ENCODE measurements at regions not wholly inside any gene's neighbourhood (a gene's known extent, or its start where the extent isn't known, plus 50 kb on each side); places are given as distances from the start of the nearest gene placed in this dataset.
A peak's percentile ranks its signal among the peaks of the same experiment; 100 is the strongest.

DNA sequence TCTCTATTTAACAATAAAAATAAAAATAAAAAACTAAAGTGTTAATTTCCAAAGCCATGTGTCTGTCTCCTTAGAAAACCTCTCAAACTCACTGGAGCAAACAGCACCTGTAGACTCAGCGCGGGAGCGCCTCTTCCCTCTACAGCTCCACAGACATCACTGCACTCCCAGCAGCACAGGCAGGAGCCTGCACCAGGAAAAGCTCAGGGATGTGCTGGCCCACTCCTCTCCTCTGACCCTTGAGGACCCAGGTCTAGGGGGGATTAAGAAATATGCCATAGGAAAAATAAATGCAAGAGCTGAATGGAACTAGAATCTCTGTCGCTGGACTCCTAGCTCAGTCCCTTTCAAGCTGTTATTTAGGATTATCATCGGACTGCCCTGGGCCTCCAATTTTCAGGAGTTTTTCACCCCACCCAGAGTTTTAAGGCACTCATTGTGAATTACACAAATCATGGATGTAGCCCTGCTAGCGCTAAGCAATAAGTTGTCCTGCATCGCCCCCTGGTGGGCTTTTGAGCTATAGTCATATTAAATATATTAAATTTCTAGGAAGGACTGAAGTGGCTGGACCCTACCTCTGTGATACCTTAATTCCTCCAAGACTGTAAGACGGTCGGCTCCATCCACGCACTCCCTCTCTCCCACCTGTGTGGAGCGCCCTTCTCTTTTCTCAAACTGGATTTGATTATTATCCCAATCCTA is 333.9 kb downstream of the UQCRFS1 start:
- peak; percentile 50 for DNase-seq

DNA sequence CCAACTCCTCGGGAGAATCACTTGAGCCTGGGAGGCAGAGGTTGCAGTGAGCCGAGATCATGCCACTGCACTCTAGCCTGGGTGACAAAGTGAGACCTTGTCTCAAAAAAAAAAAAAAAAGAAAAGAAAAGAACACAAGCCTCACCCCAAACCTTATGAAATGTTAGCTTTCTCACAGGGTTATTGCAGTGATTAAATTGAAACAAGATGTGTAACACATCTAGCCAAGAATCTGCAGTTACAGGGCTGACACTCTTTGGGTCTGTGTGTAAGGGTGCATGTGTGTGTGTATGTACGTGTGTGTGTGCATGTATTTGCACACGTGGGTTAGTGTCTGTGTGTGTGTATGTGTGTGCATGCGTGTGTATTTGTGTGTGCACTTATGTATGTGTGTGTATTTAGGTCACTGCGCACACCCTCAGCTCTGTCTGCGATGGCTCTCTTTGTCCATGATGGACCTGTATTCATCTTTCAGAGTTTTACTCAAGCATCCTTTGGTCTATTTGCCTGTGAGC is 336.3 kb downstream of the UQCRFS1 start:
- no peak for DNase-seq

DNA sequence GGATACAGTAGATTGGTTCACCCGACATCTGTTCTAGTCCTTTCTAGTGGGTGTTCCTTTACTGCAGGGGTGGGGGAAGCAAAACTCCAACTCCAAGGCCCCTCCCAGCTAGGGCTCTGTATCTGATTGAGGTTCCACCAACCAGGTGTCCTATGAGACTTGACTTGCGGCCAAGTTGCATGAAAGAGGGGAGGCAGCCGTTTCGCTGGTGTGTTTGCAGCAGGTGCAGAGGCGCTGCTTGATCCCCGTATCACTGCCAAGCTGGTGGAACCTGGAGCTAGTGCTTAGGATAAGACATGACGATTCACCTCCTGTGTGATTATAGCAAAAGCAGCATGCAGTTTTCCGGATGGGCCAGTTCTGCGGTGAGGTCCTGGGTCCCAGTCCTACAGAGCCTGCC is 338.2 kb downstream of the UQCRFS1 start:
- no peak for DNase-seq

DNA sequence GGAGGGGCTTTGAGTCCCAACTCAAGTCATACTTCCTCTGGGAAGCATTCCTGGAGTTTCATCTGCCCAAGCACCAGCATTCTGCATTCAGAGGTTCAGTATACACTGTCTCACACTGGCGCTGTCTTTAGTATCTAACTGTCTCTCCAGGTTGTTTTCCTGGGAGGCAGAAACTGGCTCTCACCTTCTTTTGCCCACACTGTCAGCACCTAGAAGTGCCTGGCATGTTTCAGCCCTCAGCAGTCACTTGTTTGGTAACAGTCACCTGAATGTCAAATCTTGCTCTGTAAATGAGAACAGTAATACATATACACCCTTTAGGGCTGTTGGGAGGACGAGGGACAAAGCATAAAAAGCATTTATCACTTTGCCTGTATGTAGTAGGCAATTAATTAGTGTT is 339.6 kb downstream of the UQCRFS1 start:
- no peak for DNase-seq

DNA sequence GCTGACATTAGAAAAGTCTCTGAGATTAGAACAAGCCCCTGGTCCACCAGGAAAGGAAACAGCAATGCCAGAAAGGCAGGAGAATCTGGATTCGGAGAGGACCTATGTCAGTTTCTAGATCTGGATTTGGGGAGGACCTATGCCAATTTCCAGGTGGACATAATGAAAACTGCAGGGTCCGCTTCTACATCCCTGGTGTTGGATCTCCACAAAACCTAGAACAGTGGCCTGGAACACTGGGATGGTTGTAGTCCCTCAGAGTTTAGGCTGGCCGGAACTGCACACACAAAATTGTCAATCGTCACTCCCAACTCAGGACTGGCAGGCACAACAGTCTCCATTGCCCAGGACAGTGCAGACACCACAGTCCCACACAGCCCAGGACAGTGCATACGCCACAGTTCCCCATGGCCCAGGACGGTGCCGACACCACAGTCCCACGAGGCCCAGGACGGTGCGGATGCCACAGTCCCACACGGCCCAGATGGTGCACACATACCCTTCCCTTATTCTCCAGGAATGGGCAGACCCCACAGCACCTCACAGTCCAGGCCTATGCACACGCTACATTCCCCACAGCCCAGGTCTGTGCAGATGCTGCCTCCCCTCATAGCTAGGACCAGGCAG is 341.7 kb downstream of the UQCRFS1 start:
- DNase-seq, result no peak

DNA sequence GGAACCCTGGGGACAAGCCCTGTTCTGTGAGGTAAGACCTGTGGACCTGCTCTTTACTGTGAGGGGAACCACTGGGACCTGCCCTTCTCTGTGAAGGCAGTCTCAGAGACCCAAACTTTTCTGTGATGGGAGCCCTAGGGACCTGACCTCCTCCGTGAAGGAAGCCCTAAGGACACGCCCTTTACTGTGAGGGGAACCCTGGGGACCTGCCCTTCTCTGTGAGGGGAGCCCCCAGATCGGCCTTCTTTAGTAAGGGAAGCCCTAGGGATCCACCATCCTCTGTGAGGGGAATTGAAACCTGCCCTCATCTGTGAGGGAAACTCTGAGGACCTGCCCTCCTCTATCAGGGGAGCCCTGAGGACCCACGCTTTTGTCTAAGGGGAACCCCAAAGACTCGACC is 343.5 kb downstream of the UQCRFS1 start:
- DNase-seq, result no peak

DNA sequence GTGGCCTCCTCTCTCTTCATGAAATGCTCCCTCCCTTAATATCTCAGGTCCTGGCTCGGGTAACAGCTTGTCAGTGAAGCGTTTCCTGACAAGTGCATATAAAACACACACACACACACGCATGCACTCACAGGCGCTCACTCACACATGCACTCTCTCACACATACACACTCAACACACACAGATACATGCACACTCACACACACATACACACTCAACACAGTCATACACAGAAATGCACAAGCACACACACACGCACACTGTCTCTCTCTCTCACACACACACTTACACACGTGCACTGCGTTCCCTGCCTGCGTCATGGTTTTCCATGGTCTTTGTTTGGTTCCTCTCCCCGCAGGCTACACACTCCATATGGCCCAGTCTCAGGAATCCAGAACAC is 344.1 kb downstream of the UQCRFS1 start:
- DNase-seq, result no peak

DNA sequence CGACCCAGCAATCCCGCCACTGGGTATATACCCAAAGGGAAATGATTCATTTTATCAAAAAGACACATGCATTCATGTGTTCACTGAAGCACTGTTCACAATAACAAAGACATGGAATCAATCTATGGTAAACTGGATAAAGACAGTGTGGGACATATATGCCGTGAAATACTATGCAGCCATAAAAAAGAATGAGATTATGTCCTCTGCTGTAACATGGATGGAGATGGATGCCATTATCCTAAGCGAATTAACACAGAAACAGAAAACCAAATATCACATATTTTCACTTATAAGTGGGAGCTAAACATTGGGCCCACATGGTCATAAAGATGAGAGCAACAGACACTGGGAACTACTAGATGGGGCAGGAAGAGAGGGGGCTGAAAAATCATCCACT is 345.0 kb downstream of the UQCRFS1 start:
- DNase-seq, result no peak

DNA sequence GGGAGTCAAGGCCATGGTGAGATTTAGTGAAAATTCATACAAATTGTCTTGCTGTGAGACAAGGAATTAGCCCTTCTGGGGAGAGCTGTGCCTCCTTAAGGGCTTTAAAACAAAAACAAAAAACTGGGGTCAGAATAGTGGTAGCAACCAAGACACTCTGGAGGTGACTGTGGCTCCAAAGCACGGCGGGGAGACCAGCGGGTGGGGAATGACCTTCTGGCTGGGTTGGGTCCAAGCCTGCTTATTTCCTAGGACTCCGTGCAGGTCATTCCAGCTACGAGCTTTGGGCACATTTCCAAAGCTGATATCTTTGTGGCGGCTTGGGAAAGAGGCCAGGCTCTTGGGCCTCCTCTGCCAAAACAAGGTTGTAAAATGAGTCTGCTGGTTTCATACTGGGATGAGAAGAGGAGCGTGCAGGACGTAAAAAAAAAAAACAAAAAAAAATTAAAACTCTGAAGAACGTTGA is 348.3 kb downstream of the UQCRFS1 start:
- DNase-seq, result no peak

DNA sequence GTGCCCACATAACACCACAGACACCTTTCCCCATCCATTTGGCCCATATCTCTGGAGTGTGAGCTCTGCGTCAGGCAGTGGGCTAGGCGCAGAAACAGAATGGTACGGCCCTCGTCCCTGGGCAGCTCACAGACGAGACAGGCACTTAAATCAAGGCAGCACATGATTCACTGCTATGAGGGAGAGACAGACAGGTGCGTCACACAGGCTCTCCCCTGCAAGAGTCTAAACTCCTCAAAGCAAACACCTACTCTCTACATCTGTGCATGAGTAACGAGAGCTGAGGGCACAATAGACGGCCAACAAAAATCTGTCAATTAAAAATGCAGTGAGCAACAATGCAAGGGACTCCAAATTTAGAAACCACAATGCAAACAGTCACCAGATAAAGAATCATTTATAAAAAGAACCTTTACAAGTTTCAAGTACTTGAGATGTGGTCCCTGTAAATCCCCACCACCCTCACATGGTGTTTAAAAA is 348.9 kb downstream of the UQCRFS1 start:
- no peak for DNase-seq

DNA sequence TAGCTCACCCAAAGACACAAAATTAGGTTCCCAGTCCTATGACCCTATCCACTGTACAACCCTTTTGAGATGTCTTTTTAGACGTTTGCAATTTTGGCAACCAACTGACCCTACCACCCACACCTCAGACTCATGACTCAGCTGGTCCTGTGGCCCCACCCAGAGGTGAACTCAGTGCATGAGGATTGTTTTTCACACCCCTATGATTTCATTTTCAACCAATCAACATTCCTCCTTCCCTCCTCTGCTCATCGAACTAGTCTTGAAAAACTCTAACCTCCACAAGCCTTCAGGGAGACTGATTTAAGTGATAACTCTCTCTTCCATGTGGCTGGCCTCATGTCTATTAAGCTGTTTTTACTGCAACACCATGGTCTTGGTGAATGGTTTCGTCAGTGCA is 350.7 kb downstream of the UQCRFS1 start:
- no peak for DNase-seq

DNA sequence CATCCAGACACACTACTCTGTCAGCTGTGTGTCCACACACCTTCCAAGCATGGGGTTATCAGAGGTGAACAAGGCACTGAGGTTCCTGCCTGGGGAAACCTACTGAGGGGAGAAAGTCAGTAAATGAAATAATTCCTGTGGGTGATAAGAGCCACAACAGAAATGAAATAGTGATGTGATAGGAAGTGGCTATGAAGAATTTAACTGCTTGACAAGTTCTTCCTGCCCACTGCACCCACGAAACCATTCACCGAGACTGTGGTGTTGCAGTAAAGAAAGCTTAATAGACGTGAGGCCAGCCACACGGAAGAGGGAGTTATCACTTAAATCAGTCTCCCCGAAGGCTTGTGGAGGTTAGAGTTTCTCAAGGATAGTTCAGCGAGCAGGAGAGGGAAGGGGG is 353.1 kb downstream of the UQCRFS1 start:
- no peak for DNase-seq

DNA sequence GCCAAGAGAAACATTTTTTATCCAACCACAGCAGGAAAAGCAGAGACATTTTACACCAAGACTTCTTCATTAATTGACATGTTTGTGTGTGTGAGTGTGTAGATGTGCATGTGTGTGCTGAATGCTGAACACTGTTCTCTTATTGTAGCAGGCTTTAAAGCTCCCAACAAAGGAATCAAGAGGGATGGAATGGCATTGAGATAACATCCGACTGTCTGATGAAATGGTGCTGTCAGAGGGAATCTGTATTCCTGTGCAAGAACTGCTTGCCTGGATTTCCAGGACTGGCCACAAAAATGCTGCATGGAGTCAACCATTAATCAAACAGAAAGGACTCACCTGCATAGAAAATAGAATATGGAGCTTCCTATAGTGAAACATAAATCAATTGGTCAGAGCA is 354.0 kb downstream of the UQCRFS1 start:
- no peak for DNase-seq

DNA sequence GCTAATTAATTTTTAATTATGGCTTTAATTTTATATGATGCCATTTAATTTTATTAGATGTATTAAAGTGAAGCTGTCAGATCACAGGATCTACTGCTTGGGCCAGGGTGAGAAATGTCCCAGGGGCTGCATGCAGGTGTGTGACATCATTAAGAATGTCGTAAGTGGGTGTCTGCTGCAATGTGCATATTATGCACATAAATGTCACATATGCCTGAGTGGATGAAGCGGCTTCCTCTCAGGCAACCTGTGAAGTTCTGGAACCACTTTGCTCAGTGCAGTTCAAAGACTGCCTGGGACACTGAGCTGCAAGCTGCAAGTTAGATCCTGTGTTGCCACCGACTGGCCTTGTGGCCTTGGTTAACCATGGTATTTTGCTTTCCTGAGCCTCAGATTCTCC is 355.0 kb downstream of the UQCRFS1 start:
- DNase-seq, result no peak

DNA sequence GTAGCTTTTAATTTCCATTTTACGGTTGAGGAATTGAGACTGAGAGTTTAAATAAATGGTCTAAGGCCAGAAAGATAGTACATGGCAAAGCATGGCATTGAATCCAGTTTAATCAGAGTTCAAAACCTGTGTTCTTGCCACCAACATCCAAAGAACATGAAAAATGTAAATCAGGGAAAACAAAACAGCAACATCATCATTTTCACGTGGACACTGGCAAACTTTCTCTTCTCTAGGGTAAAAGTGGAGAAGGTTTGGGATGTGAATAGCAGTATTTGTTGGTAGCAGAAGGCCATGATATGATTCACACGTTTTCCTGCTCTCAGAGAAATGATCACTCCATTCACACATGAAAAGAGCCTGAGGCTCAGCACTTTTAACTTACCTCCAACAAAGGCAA is 357.7 kb downstream of the UQCRFS1 start:
- DNase-seq, result no peak

DNA sequence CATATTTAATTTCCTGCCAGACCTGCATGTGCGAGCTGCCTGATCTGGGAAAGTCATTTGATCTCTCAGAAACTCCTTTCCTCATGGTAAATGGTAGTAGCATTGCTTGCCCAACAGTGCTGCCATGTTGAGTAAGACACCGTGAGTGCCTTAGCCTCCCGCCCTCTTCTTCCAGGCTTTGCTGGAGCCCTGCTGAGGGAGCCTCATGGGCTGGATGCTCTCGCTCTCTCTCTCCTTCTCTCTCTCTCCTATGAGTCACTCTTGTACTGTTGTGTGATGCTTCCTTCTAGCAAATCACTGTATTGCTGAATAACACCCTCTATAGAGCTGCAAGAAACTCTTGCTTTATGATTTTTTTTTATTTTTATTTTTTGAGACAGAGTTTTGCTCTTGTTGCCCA is 365.5 kb downstream of the UQCRFS1 start:
- DNase-seq, result no peak

DNA sequence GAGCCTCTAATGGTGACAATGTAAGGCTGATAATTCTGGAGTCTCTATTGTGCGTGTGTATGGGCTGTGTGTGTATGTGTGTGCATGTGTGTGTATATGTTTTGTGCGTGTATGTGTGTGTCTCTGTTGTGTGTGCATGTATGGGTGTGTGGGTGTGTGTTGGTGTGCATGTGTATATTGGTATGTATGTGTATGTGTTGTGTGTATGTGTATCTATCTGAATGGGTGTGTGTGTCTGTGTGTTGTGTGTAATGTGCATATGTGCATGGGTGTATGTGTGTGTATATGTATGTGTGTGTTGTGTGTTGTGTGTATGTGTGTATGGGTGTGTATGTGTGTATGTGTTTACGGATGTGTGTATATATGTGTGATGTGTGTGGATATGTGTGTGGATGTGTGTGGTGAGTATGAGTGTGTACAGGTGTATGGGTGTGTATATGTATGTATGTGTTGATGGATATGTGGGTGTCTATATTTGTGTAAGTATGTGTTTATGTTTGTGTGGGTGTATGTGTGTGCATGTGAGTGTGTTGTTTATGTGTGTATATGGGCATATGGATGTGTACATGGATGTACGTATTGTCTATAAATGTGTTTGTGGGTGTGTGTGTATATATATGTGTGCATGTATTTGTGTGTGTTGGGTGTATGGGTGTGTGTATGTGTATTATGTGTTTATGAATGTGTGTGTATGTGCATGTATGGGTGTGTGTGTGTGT is 366.7 kb downstream of the UQCRFS1 start:
- no peak for DNase-seq

DNA sequence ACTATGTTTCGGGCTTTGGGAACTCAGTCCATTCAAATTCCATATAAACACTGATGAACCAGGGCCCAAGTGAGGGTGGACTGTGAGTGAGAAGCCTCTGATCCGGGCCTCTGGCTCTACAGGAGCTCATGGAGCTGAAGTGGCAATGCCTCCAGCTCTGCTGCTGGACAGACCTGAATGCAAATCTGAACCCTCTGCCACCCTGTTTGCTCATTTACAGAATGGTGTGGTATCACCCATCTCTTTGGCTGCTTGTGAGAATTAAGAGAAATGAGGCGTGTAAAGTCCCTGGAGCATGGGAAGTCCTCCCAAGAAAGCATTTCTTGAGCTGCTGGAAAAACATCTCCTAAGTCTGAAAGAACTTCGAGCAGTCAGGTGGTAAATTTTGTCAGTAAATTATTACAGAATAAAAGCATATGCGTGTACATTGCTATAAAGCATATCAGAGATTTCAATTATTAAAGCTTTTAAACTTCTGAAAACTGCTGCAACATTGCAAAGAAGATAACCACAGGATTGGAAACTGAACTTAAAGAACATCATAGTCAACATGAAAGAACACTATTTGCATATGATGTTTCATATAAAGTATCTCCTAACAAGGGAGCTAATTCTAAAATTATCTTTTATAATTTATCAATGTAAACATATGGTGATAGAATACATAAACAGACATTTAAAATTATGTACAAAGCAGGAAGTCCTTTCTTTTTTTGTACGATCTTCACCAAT is 369.0 kb downstream of the UQCRFS1 start:
- DNase-seq, result no peak

DNA sequence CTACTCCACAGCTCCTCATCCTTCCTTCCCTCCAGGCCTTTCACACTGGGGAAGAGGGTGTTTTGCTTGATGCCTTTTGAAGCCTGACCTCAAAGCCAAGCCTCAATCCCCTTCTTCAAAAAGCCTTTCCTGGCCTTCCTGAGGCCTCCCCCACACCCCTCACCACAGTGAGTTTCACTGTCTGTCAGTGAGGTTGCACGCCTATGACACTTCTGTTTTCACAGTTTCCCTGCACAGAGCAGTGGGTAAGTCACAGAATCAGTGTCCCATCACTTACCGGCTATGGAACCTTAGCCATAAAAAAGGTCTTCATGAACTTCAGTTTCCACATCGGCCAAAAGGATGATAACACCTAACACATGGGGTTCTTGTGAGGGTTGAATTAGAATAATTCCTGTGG is 371.4 kb downstream of the UQCRFS1 start:
- no peak for DNase-seq

DNA sequence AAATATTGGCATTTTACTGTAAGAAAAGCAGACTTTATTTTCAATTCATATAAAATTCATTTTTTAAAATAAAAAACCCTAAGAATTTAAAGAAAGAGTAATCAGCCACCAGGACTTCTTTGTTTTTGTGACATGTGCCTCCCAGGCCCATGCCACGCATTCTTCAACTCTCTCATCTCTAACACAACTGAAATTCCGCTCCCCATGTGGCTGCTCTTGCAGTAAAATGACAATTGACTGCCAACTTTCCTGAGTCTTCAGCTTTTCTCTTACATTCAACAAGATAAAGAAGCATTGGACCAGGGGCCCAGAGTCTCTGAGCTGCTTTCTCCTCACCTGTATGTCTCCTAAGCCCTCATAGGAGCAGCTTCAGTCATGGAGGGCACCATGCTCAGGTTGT is 372.1 kb downstream of the UQCRFS1 start:
- no peak for DNase-seq

DNA sequence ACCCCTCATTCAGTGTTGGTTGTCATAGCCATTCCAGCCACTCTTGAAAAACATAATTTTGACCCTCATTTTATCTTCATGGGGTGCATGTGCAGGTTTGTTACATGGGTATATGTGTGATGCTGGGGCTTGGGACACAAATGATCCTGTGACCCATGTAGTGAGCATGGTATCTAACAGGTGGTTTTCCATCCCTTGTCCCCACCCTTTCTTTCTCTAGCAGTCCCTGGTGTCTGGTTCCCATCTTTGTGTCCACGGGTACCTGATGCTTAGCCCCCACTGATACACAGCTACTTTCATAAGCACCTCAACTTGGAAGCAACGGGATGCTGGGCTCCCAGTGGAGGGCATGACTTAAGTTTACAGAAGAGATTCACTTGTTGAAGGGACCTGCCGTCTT is 373.5 kb downstream of the UQCRFS1 start:
- no peak for DNase-seq

DNA sequence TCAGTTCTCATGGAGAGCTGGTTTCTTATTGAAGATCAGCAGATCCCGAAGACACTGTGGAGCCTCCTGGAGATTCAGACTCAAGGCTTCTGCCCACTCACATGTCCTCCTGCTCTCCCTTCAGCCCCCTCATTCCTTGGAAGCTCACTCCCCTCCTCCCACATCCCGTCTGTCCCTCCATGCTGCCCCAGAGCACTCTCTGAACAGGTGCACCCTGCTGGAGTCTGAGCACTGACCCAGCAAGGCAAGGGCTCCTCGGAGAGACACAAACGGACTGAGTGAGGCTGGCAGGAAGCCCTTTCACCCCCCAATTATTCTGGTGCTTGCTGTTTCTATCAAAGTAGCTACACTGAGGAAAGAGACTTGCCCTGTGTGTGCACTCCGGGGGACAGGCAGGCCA is 374.0 kb downstream of the UQCRFS1 start:
- DNase-seq, result no peak

DNA sequence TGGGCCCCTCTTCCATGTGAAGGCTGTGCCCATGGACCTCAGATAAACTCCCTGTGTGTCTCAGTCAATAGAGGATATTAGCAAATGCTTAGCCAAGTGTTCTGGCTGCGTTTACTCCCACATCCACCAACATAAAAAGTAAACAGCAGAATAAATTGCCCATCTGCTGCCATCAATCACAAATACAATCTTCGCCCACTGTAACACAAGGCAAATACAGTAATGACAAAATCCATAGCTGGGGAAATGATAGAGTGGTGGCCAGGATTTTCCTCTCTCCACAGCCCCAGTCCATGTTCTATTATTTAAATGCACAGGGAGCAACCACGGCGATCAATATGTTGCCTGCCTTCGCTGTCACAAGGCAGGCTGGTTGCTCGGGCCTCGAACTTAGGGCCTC is 376.5 kb downstream of the UQCRFS1 start:
- DNase-seq, result no peak
